HG03135 (cell line): ENCODE measurements at regions not wholly inside any gene's neighbourhood (a gene's known extent, or its start where the extent isn't known, plus 50 kb on each side); places are given as distances from the start of the nearest gene placed in this dataset.
A peak's percentile ranks its signal among the peaks of the same experiment; 100 is the strongest.

ENCODE experiments used
- ATAC-seq: cut with Tn5 transposase; IDR thresholded peaks from one replicate; pipeline ENCODE4 v1.9.1; 2021; ENCODE audit warnings: mild to moderate bottlenecking, moderate library complexity; ENCODE audit not compliant: unreplicated experiment

DNA sequence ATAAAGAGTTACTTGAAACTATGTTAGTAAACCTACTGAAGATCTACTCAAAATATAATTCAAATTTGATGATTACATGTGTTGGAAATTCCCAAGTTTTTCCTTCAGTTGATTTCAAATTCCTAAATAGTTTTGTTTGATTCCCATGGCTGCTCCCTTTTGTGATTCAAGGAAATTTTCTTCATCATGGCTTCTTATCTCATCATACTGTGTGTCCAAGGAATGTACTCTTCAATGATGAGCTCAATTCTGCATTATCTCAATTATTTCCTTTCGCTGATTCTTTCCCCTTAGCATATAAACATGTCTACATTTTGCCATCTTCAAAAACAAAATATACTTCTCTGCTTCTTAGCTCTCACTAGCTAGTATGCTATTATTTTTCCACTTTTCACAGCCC, 460.4 kb upstream of the NAALADL2 start:
- no peak for ATAC-seq

- ATAC-seq, result no peak
Measured at GRCh38 chr3:174403831-174404230, 455.3 kb upstream of the NAALADL2 start.

- no peak for ATAC-seq
Measured at GRCh38 chr3:174408310-174408709, 450.8 kb upstream of the NAALADL2 start.

- no peak for ATAC-seq
Measured at GRCh38 chr3:174409086-174409743, 449.9 kb upstream of the NAALADL2 start.

- no peak for ATAC-seq
Measured at GRCh38 chr3:174413062-174413912, 445.8 kb upstream of the NAALADL2 start.

DNA sequence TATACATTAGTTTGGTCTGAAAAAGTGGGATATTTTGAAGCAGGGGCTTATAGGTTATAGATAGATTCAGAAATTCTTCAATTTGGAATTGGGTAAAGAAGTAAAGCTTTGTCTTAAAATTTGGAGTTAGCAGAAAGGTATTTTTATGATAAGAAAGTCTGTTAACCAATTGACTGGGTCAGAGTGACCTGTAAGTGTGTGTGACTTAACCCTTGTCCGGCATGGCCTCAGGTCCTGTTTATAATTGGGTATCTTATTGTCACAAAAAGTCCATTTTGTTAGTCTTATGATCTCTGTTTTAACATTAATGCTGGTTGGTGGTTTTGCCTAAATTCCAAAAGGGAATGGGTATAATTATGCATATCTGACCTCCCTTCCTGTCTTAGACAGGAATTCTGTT, 444.2 kb upstream of the NAALADL2 start:
- no peak for ATAC-seq

DNA sequence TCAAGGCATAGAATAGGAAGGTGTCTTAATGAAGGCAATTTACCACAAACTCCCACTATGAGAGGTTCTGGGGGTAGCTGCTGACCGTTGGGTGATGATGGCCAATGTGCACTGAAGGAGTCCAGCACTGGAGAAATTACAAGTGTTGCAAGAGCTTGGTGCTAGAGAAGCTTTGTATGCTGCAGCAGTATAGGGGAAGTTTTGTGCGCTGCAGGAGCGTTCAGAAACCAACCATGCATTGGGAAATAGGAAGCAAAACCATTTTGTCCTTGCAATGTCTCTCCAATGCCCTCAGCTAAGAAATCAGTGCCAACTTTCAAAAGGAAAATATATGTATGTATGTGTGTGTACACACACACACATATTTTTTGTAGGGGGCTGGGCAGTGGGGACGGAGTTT, 441.6 kb upstream of the NAALADL2 start:
- no peak for ATAC-seq

GRCh38 chr3:174419216-174419615, 439.9 kb upstream of the NAALADL2 start:
- no peak for ATAC-seq

DNA sequence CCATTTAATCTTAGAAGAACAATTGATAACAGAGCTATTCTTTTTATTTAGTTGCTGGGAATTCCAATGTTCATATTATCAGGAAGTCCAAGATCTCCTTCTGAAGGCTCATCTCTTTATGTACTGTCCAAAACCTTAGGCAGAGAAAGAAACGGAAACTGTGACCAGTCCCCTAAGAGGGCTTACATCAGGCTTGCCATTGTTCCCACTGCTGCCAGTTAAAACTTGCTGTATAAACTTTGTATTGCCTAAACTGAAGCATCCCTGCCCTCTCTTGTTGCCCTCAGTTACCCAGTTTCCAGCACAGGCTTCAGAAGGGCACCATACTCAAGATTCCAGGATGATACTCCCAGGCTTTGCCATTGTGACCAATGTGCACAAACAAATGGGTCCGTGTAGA, 435.2 kb upstream of the NAALADL2 start:
- no peak for ATAC-seq

- ATAC-seq, result no peak
Measured at GRCh38 chr3:174424656-174425055, 434.5 kb upstream of the NAALADL2 start.

GRCh38 chr3:174425422-174425821, 433.7 kb upstream of the NAALADL2 start:
- no peak for ATAC-seq

- ATAC-seq, result no peak
Measured at GRCh38 chr3:174430986-174431385, 428.1 kb upstream of the NAALADL2 start.

DNA sequence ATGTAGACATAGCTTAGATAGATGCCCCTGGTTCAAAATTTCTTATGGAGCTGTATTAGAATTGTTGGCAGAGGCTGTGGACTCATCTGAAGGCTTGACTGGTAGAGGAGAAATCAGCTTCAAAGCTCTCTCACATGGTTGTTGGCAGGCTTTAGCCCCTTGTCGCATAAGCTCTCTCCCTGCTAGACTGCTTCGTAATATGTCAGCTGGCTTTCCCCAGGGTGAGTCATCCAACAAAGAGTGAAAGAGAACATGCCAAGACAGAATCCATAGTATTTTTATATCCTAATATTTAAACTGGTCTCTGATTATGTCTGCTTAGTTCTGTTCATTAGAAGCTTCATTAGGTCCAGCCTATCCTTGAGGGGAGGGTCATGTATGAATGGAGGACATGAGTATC, 427.4 kb upstream of the NAALADL2 start:
- no peak for ATAC-seq

DNA sequence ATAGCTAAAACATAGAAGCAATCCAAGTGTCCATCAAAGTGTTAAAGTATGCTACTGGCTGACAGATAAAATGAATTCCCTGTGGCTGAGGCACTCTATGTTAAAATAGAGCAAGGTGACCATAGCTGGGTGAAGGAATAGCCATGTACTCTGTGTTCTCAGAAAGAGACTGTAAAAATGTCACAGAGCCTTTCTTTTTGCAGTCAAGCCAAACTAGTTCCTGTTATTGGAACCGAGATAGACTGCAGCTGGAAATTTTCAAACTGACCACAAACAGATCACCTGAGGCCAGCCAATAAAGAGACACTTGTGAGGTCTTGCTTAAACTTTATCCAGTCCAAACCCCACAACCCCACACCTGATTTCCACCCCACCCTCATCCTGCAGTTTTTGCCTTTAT, 422.8 kb upstream of the NAALADL2 start:
- ATAC-seq, result no peak

- no peak for ATAC-seq
Measured at GRCh38 chr3:174438501-174439145, 420.5 kb upstream of the NAALADL2 start.

GRCh38 chr3:174439331-174440252, 419.5 kb upstream of the NAALADL2 start:
- ATAC-seq, result no peak

DNA sequence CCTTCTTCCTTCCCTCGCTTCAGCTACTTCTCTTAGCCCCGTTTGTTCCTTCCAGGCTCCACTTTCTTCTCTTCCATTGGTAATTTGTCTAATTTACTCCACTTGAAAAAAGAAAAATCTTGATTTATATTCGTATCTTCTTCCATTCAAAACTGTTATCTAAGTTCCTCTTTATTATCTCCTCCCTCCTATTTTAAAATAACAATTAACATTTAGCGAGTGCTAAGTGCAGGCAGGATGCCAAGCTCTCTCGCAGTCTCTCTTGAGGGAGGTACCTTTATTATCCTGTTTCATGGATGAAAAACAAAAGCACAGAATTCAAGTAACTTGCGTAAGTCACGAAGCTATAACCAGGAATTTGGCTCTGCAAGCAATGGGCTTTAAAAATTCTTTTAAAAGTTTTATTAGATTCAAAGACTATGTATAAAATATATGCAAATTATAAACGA, 418.9 kb upstream of the NAALADL2 start:
- no peak for ATAC-seq

DNA sequence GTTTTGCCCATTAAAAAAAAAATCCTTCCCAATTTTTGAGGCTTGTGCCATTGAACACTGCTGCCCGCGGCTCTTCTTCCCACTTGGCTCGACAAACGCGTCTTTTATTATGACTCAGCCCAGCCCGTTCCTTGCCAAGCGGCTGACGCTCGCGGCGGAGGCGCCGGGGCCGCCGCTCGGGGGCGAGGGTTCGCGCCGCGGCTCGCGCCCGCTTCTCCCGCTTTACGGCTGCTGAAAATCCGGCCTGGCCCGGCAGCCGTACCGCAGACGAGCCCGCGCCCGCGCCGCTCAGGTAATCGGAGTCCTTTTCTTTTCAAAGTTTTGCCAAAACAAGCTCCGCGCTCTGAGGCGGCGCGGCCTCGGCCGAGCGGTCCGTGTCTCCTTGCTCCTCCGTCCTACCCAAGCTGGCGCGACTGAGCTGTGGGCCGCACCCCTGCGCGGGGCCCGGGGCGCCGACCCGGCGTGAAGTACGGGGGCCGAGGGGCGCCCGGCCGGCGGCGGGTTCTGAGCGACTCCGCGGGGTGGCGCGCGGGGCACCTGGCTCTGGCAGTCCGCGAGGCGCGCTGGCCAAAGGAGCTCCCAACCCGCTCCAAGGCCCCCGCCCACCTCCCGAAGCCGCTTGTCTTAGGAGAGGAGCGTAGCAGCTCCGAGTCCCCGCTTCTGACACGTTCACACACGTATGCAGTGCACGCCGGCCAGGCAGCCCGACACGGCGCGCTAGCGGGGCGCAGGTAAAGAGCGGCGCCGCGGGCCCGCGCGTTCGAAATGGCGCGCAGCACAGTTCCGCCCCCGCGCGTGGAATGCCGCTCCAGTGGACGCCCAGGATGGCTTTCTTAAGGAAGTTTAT, 418.2 kb upstream of the NAALADL2 start:
- ATAC-seq, result peak; percentile 72

DNA sequence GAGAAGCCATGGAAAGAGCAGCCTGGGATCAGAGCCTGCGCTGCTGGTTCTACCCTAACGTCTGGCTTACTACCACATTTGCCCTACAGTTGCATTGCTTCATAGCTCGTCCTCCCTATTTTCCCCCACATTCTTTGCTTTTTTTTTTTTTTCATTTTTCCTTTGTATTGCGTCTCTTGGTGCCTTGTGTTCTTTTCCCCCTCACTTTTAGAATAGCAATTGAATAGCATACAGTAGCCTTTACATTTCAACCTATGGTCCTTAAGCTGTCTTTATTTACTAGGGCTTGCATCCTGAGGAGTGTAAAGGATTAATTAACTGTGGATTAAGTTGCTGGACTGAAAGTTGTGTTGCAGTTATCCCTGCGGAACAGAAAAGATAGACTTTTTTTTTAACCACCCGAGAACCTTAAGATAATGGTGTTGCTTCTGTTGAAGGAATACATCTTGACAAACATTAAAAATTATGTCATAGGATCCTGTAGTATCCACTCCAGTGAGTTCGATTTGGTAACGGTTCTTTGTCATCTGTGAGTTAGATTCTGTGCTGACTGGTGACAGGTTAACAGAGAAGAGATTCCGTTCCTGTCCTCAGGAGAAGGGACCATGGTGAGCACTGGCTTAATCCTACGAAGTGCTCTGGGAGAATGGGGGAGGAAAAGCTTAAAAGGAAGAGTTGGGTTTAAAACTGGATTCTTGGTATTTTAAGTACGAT, 417.4 kb upstream of the NAALADL2 start:
- ATAC-seq, result no peak
